HL-60 (cell line): ENCODE measurements at regions not wholly inside any gene's neighbourhood (a gene's known extent, or its start where the extent isn't known, plus 50 kb on each side); places are given as distances from the start of the nearest gene placed in this dataset.

Source experiments
- DNase-seq, 2 experiments: peaks; one replicate each; pipeline ENCODE4 v3.0.0-alpha.2; 2010 to 2020; ENCODE audit warnings: low read depth in 1 of 2, low spot score in 1 of 2
- H3K27ac ChIP-seq: fragments of 250-450 bp; sonication (Bioruptor Pico); replicated peaks from 2 replicates; pipeline ENCODE4 v1.5.1; 2020; ENCODE audit warnings: mild to moderate bottlenecking, moderate library complexity
- H3K27me3 ChIP-seq: fragments of 250-450 bp; sonication (Bioruptor Pico); 2 replicates; pipeline ENCODE4 v1.5.1; 2021; ENCODE audit warnings: mild to moderate bottlenecking, moderate library complexity; ENCODE audit not compliant: insufficient read depth, poor library complexity, severe bottlenecking
- H3K4me3 ChIP-seq: replicated peaks from 2 replicates; pipeline ENCODE4 v1.5.1; 2011; ENCODE audit warnings: mild to moderate bottlenecking, control low read depth, low read length; ENCODE audit not compliant: insufficient read depth
- CTCF ChIP-seq: IDR thresholded peaks from one replicate; pipeline ENCODE4 v1.5.1; 2011; ENCODE audit warnings: low read length, control low read depth, inconsistent platforms; ENCODE audit not compliant: insufficient read depth
- GABPA ChIP-seq: IDR thresholded peaks from 2 replicates; pipeline ENCODE4 v1.6.1; 2012; ENCODE audit warnings: low read depth
- POLR2AphosphoS5 ChIP-seq: IDR thresholded peaks from 2 replicates; pipeline ENCODE4 v1.6.1; 2012; ENCODE audit warnings: low read depth
- REST ChIP-seq: IDR thresholded peaks from 2 replicates; pipeline ENCODE4 v1.6.1; 2012; ENCODE audit warnings: low read depth; ENCODE audit not compliant: insufficient replicate concordance
- SPI1 ChIP-seq: IDR thresholded peaks from 2 replicates; pipeline ENCODE4 v1.6.1; 2012; ENCODE audit warnings: low read depth, mild to moderate bottlenecking, borderline replicate concordance

- no peak overlapping the region for H3K4me3 ChIP-seq
- peak; percentile 1 for TF ChIP-seq CTCF
- TF ChIP-seq SPI1: no peak
- no peak overlapping the region for H3K27ac ChIP-seq
- no peaks in the 10 kb centered on the region for H3K27me3 ChIP-seq
- DNase-seq: peak in 1 of 2 experiments; percentile 32
Observed at GRCh38 chr20:59515013-59515905, 89.1 kb upstream of the PHACTR3 start.

GRCh38 chr20:59515906-59516209 lies 88.5 kb upstream of the PHACTR3 start:
- no peak for TF ChIP-seq GABPA
- no peak for TF ChIP-seq REST
- no peak for TF ChIP-seq POLR2AphosphoS5
- TF ChIP-seq SPI1: no peak
- no peak for TF ChIP-seq CTCF
- DNase-seq: no peak
- Histone ChIP-seq H3K4me3 (no peak overlapping the region), H3K27ac (no peak overlapping the region), H3K27me3 (no peaks in the 10 kb centered on the region)

GRCh38 chr20:59518881-59519706 lies 85.2 kb upstream of the PHACTR3 start:
- Histone ChIP-seq H3K4me3 (no peak overlapping the region), H3K27me3 (no peaks in the 10 kb centered on the region), H3K27ac (no peak overlapping the region)
- peak; percentile 17 to 44 for DNase-seq
- TF ChIP-seq SPI1 (peak; percentile 32; the same call in 1 of the 2 replicates), GABPA (no peak), CTCF (peak; percentile 90)

GRCh38 chr20:59519707-59520014 lies 84.7 kb upstream of the PHACTR3 start:
- no peak overlapping the region for H3K27ac ChIP-seq
- no peak for DNase-seq
- no peaks in the 10 kb centered on the region for H3K27me3 ChIP-seq
- no peak overlapping the region for H3K4me3 ChIP-seq
- TF ChIP-seq POLR2AphosphoS5 (no peak), SPI1 (no peak), REST (no peak), CTCF (no peak), GABPA (no peak)
